K562 (cell line): ENCODE measurements at regions not wholly inside any gene's neighbourhood (a gene's known extent, or its start where the extent isn't known, plus 50 kb on each side); places are given as distances from the start of the nearest gene placed in this dataset.

Experiments used
- ATAC-seq: fragments of 200-7000 bp; cut with Tn5 transposase; 3 replicates; pipeline ENCODE4 v1.9.1; 2020; ENCODE audit warnings: moderate library complexity
- BruUV-seq: library from RNA; stranded (reverse); fragments of 400-500 nt; replicated peaks from 2 replicates; lab custom pipeline; 2021; lab: Mats Ljungman, UMichigan
- CTCF ChIA-PET: fragments of 300-600 bp; formaldehyde crosslinking; extraction: SDS; loops from one replicate; lab custom pipeline; 2021; ENCODE audit warnings: low intra/inter-chr PET ratio; lab: Yijun Ruan, JAX
- POLR2A ChIA-PET: fragments of 300-600, 350-650 bp; sonication (Branson Sonifier 250); formaldehyde crosslinking; extraction: SDS; loops from one replicate; lab custom pipeline; 2021; ENCODE audit warnings: antibody characterized with exemption, inconsistent platforms; lab: Yijun Ruan, JAX
- DNase-seq, 4 experiments: peaks; one replicate each; pipeline versions ENCODE4 v3.0.0 to v3.0.0-alpha.2; 2011 to 2018; ENCODE audit warnings: low spot score in 3 of 4, mixed read lengths in 3 of 4; ENCODE audit errors: extremely low read depth in 1 of 4
- FAIRE-seq: peaks from 2 replicates; lab custom pipeline; 2011; peaks lifted over from hg19 to GRCh38; lab: Jason Lieb, UNC
- H2AFZ ChIP-seq: 2 replicates; pipeline ENCODE4 v1.6.0; 2011; ENCODE audit warnings: low read depth, low read length, control low read depth, inconsistent platforms
- H3K27ac ChIP-seq: fragments of 200-600 bp; 3 replicates; pipeline ENCODE4 v1.8.0; 2011; ENCODE audit warnings: low read depth, mild to moderate bottlenecking, control low read depth, inconsistent platforms, low read length, moderate library complexity, mixed read lengths; ENCODE audit errors: extremely low read depth
- H3K27me3 ChIP-seq, 2 experiments: fragments of 300-600 bp in 1 of 2; 2 replicates in 1 of 2; 3 replicates in 1 of 2; pipeline versions ENCODE4 v1.6.0 to v1.8.0; 2011; ENCODE audit warnings: inconsistent platforms in 2 of 2, low read length in 2 of 2, mild to moderate bottlenecking in 1 of 2, mixed read lengths in 1 of 2, moderate library complexity in 1 of 2; ENCODE audit not compliant: control insufficient read depth in 2 of 2, insufficient read depth in 2 of 2
- H3K36me3 ChIP-seq: fragments of 300-600 bp; 3 replicates; pipeline ENCODE4 v1.8.0; 2011; ENCODE audit warnings: mild to moderate bottlenecking, low read length, inconsistent platforms; ENCODE audit not compliant: control insufficient read depth, insufficient read depth
- H3K4me1 ChIP-seq, 2 experiments: fragments of 200-600 bp in 1 of 2; replicated peaks in 1 of 2; 2 replicates in 1 of 2; 3 replicates in 1 of 2; pipeline versions ENCODE4 v1.5.1 to v1.8.0; 2011; ENCODE audit warnings: inconsistent platforms in 2 of 2, low read length in 2 of 2, mild to moderate bottlenecking in 1 of 2, mixed read lengths in 1 of 2, moderate library complexity in 1 of 2; ENCODE audit not compliant: control insufficient read depth in 2 of 2, insufficient read depth in 2 of 2
- H3K4me2 ChIP-seq: 2 replicates; pipeline ENCODE4 v1.6.1; 2011; ENCODE audit warnings: low read length, control low read depth, inconsistent platforms, mixed read lengths; ENCODE audit not compliant: insufficient read depth
- H3K4me3 ChIP-seq: fragments of 200-600 bp; sonication (generic), shearing (Covaris generic); 2 replicates; pipeline ENCODE4 v1.5.1; 2016; ENCODE audit warnings: control low read depth, inconsistent platforms
- H3K79me2 ChIP-seq: fragments of 200-600 bp; 3 replicates; pipeline ENCODE4 v1.8.0; 2011; ENCODE audit warnings: low read length, inconsistent platforms; ENCODE audit not compliant: control insufficient read depth, insufficient read depth
- H3K9ac ChIP-seq, 2 experiments: 2 replicates each; pipeline versions ENCODE4 v1.6.0 to v1.6.1; 2011; ENCODE audit warnings: low read depth in 2 of 2, low read length in 2 of 2, control low read depth in 1 of 2, inconsistent platforms in 1 of 2, mild to moderate bottlenecking in 1 of 2, mixed read lengths in 1 of 2; ENCODE audit not compliant: insufficient read depth in 1 of 2
- H3K9me1 ChIP-seq: one replicate; pipeline ENCODE4 v1.6.0; 2011; ENCODE audit warnings: inconsistent platforms, mild to moderate bottlenecking, low read length, moderate library complexity; ENCODE audit not compliant: control insufficient read depth, insufficient read depth
- H3K9me3 ChIP-seq: replicated peaks from 2 replicates; pipeline ENCODE4 v1.5.1; 2011; ENCODE audit warnings: low read depth, low read length, inconsistent platforms; ENCODE audit not compliant: control insufficient read depth, insufficient read depth
- H4K20me1 ChIP-seq: replicated peaks from 2 replicates; pipeline ENCODE4 v1.6.1; 2011; ENCODE audit warnings: low read length, inconsistent platforms, mixed read lengths; ENCODE audit not compliant: control insufficient read depth, insufficient read depth
- ASH1L ChIP-seq: fragments of 450-650 bp; IDR thresholded peaks from 2 replicates; pipeline ENCODE4 v1.6.1; 2018; ENCODE audit warnings: borderline replicate concordance, mild to moderate bottlenecking, low read depth; ENCODE audit not compliant: partially characterized antibody
- CEBPG ChIP-seq, 3 experiments: fragments of 200-800 bp in 1 of 3; sonication (Bioruptor generic) in 1 of 3; sonication (generic) in 1 of 3; formaldehyde crosslinking in 1 of 3; IDR thresholded peaks in 2 of 3; conservative IDR thresholded peaks in 1 of 3; 2 replicates each; pipeline versions ENCODE4 v1.6.1 to v1.8.0; 2016 to 2022; ENCODE audit warnings: missing compliant biosample characterization in 2 of 3, missing genetic modification characterization in 2 of 3, mild to moderate bottlenecking in 1 of 3, missing genetic modification reagents in 1 of 3
- CREB3L1 ChIP-seq: fragments of 450-650 bp; IDR thresholded peaks from 2 replicates; pipeline ENCODE4 v1.6.1; 2014; ENCODE audit warnings: low read depth, mild to moderate bottlenecking, moderate library complexity, borderline replicate concordance
- CREB5 ChIP-seq: fragments of 250-450 bp; sonication (Bioruptor Pico); IDR thresholded peaks from 2 replicates; pipeline ENCODE4 v1.5.0; 2020; ENCODE audit warnings: mild to moderate bottlenecking
- ESRRB ChIP-seq: fragments of 250-450 bp; sonication (Bioruptor Pico); IDR thresholded peaks from 2 replicates; pipeline ENCODE4 v1.5.0; 2020; ENCODE audit warnings: mild to moderate bottlenecking, moderate library complexity, borderline replicate concordance
- GABPA ChIP-seq: fragments of 200-800 bp; sonication (Bioruptor generic); conservative IDR thresholded peaks from 2 replicates; pipeline ENCODE4 v1.6.1; 2016; ENCODE audit warnings: low read depth, missing genetic modification characterization, missing compliant biosample characterization
- HDAC8 ChIP-seq: fragments of 450-650 bp; IDR thresholded peaks from 2 replicates; pipeline ENCODE4 v1.6.1; 2016; ENCODE audit warnings: mild to moderate bottlenecking, missing genetic modification characterization, moderate library complexity, missing compliant biosample characterization
- JUN ChIP-seq, 2 experiments: sonication (generic) in 1 of 2; formaldehyde crosslinking in 1 of 2; IDR thresholded peaks; 2 replicates each; pipeline versions ENCODE4 v1.6.1 to v1.8.0; 2012 to 2022; ENCODE audit warnings: borderline replicate concordance in 2 of 2, mild to moderate bottlenecking in 2 of 2, improper control_type of control experiment in 1 of 2, low read depth in 1 of 2, low read length in 1 of 2, missing genetic modification reagents in 1 of 2
- MIER1 ChIP-seq: fragments of 450-650 bp; IDR thresholded peaks from 2 replicates; pipeline ENCODE4 v1.6.1; 2016; ENCODE audit warnings: antibody characterized with exemption, mild to moderate bottlenecking, low read depth
- NCOR1 ChIP-seq: fragments of 450-650 bp; IDR thresholded peaks from 2 replicates; pipeline ENCODE4 v1.6.1; 2016; ENCODE audit warnings: mild to moderate bottlenecking, moderate library complexity
- RUNX1 ChIP-seq: sonication (generic); IDR thresholded peaks from 2 replicates; pipeline ENCODE4 v1.6.1; 2016; ENCODE audit warnings: antibody characterized with exemption, low read depth
- SMARCB1 ChIP-seq: IDR thresholded peaks from 2 replicates; pipeline ENCODE4 v1.6.1; 2011; ENCODE audit warnings: improper control_type of control experiment, low read depth; ENCODE audit not compliant: insufficient read length
- ZFP30 ChIP-seq: fragments of 250-450 bp; sonication (Bioruptor Pico); IDR thresholded peaks from 2 replicates; pipeline ENCODE4 v1.8.0; 2022; ENCODE audit warnings: moderate library complexity, mild to moderate bottlenecking, inconsistent platforms, borderline replicate concordance
- WGBS: fragments of 100-300 bp; shearing (Covaris generic); methylation state at CpG from one replicate; pipeline ENCODE4 v1.1.6; 2016; ENCODE audit warnings: low coverage, mixed read lengths; ENCODE audit not compliant: insufficient coverage; ENCODE audit errors: missing lambda C conversion rate; 5-methylcytosine and 5-hydroxymethylcytosine counted together
- in situ Hi-C: fragments of 300-500 bp; cut with MboI; formaldehyde crosslinking; loops from 4 replicates; pipeline ENCODE4 v1.15.0; 2018; ENCODE audit warnings: inconsistent platforms, mixed read lengths
- intact Hi-C: fragments of 100-400 bp; cut with micrococcal nuclease; formaldehyde crosslinking; loops from 2 replicates; pipeline ENCODE4 v1.14.2; 2022

GRCh38 chr4:177557416-177557815, 115.2 kb upstream of the AGA start:
- BruUV-seq, result no TSS peak
- ATAC-seq, result no peak
- TF ChIP-seq GABPA (tag) (no peak), CREB3L1 (no peak), NCOR1 (no peak), HDAC8 (tag) (no peak), ESRRB (CRISPR knock-in tag) (no peak), SMARCB1 (no peak), CREB5 (CRISPR knock-in tag) (no peak), ZFP30 (CRISPR knock-in tag) (no peak), RUNX1 (no peak), MIER1 (no peak), ASH1L (no peak), CEBPG (CRISPR knock-in tag; IDR thresholded peaks at IDR 0.05) (no peak), CEBPG (tag; conservative IDR thresholded peaks at IDR 0.05 in 1 of 2, IDR thresholded peaks at IDR 0.05 in 1 of 2) (no peak), JUN (IDR thresholded peaks at IDR 0.05; ENCODE audit: borderline replicate concordance, low read depth, low read length) (no peak), JUN (CRISPR knock-in tag; IDR thresholded peaks at IDR 0.05; ENCODE audit: borderline replicate concordance) (no peak)
- TF ChIP-seq, all 486 proteins: peak for 0
- no peaks in the 10 kb centered on the region for H3K9me3 ChIP-seq
- ChIA-PET POLR2A (interaction anchor here (0.9 kb wide), 1 partner anchor 308 kb away, joined by 3 read pairs; no protein-coding TSS in a partner anchor), CTCF (no interaction called here)
- FAIRE-seq (no peak), DNase-seq (no peak)
- H3K4me3 ChIP-seq, result no peak overlapping the region
- H3K36me3 ChIP-seq, result no peaks in the 10 kb centered on the region
- intact Hi-C loops (loop anchor here (10.0 kb wide), 1 partner anchor 1747 kb away; no protein-coding TSS in a partner anchor), in situ Hi-C loops (no loop called here)
- no peak overlapping the region for H3K27ac ChIP-seq
- H3K27me3 ChIP-seq, result no peaks in the 10 kb centered on the region
- no peak overlapping the region for H2AFZ ChIP-seq
- H4K20me1 ChIP-seq, result no peaks in the 10 kb centered on the region
- H3K4me2 ChIP-seq, result no peak overlapping the region
- whole genome bisulfite sequencing, result 9% methylated on average over 21 of the region's 21 CpGs
- peaks cover 0 to 3% of the 10 kb centered on the region in 2 experiments; a peak in 1 of 5 replicates for H3K4me1 ChIP-seq
- no peaks in the 10 kb centered on the region for H3K9me1 ChIP-seq
- H3K9ac ChIP-seq, result no peak overlapping the region; a peak in 1 of 4 replicates
- no peaks in the 10 kb centered on the region for H3K79me2 ChIP-seq
